DND-41 (cell line): ENCODE measurements at regions not wholly inside any gene's neighbourhood (a gene's known extent, or its start where the extent isn't known, plus 50 kb on each side); places are given as distances from the start of the nearest gene placed in this dataset.

ENCODE experiments used
- CTCF ChIP-seq: IDR thresholded peaks from 2 replicates; pipeline ENCODE4 v1.5.1; 2012; ENCODE audit warnings: borderline replicate concordance, low read length, moderate library complexity, mild to moderate bottlenecking; ENCODE audit not compliant: poor library complexity, severe bottlenecking; ENCODE audit errors: extremely low read depth
- EZH2 ChIP-seq: IDR thresholded peaks from 3 replicates; pipeline ENCODE4 v1.6.1; 2012; ENCODE audit warnings: borderline replicate concordance, low read depth, mild to moderate bottlenecking, moderate library complexity, low read length, inconsistent platforms; ENCODE audit not compliant: severe bottlenecking

DNA sequence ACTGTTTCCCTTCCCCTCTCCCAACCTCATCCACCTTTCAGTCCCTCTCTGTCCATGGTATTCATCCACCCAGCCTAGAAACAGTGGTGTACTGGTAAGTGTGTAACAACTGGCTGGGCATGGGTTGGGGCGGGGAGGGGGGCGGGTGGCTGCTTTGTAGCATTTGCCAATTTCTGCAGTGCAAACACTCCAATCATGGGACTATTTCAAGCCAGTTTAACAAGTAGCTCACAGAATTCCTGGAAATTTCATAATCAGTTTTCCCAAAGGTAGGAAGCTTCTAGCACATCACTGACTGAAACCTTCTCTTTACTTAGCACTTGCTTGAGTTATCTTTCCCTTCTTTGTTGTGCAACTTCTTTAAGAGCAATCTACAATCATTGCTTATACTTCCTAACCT, 100.8 kb upstream of the WASF3 start:
- TF ChIP-seq CTCF: no peak
- no peak for TF ChIP-seq EZH2
